ENCODE measurements at regions not wholly inside any gene's neighbourhood (a gene's known extent, or its start where the extent isn't known, plus 50 kb on each side); places are given as distances from the start of the nearest gene placed in this dataset.

GRCh38 chr14:34035177-34035933 lies 84.5 kb upstream of the EGLN3 start (continued):
- TF ChIP-seq ZFP82 (CRISPR knock-in tag; IDR thresholded peaks at IDR 0.05; ENCODE audit: borderline replicate concordance) (peak; percentile 86), MIER2 (CRISPR knock-in tag; IDR thresholded peaks at IDR 0.05) (peak; percentile 74; the same call in 1 of the 2 replicates), ZNF432 (CRISPR knock-in tag; IDR thresholded peaks at IDR 0.05; ENCODE audit: borderline replicate concordance) (no peak), ZNF335 (CRISPR knock-in tag; IDR thresholded peaks at IDR 0.05) (peak; percentile 81), ZNF441 (CRISPR knock-in tag; IDR thresholded peaks at IDR 0.05; ENCODE audit: borderline replicate concordance) (no peak; the same call in 1 of the 2 replicates), CENPX (CRISPR knock-in tag; IDR thresholded peaks at IDR 0.05) (no peak), MAF1 (CRISPR knock-in tag; IDR thresholded peaks at IDR 0.05; ENCODE audit: borderline replicate concordance) (no peak), SMC3 (IDR thresholded peaks at IDR 0.05; ENCODE audit: low read length) (peak; percentile 35; the same call in 1 of the 2 replicates), TFE3 (CRISPR knock-in tag; IDR thresholded peaks at IDR 0.05) (peak; percentile 76), SNRNP70 (IDR thresholded peaks at IDR 0.05; ENCODE audit: low read depth, low read length) (no peak), ZNF605 (CRISPR knock-in tag; IDR thresholded peaks at IDR 0.05) (peak; percentile 95), CSRNP1 (CRISPR knock-in tag; IDR thresholded peaks at IDR 0.05) (peak; percentile 70), JDP2 (CRISPR knock-in tag; IDR thresholded peaks at IDR 0.05; ENCODE audit: borderline replicate concordance) (no peak; the same call in 1 of the 2 replicates), CHD2 (IDR thresholded peaks at IDR 0.05; ENCODE audit: low read depth, low read length) (no peak), ZSCAN20 (CRISPR knock-in tag; IDR thresholded peaks at IDR 0.05; ENCODE audit: borderline replicate concordance) (no peak; the same call in 1 of the 2 replicates), SIN3B (IDR thresholded peaks at IDR 0.05; ENCODE audit: low read length) (0 out of 2 replicates have a peak, but pooled peaks have one; percentile 16)
- TF ChIP-seq, protein P1, sequence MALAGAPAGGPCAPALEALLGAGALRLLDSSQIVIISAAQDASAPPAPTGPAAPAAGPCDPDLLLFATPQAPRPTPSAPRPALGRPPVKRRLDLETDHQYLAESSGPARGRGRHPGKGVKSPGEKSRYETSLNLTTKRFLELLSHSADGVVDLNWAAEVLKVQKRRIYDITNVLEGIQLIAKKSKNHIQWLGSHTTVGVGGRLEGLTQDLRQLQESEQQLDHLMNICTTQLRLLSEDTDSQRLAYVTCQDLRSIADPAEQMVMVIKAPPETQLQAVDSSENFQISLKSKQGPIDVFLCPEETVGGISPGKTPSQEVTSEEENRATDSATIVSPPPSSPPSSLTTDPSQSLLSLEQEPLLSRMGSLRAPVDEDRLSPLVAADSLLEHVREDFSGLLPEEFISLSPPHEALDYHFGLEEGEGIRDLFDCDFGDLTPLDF (CRISPR knock-in tag; IDR thresholded peaks at IDR 0.05) = 0 out of 2 replicates have a peak, but pooled peaks have one; percentile 53
- TF ChIP-seq, protein P2, sequence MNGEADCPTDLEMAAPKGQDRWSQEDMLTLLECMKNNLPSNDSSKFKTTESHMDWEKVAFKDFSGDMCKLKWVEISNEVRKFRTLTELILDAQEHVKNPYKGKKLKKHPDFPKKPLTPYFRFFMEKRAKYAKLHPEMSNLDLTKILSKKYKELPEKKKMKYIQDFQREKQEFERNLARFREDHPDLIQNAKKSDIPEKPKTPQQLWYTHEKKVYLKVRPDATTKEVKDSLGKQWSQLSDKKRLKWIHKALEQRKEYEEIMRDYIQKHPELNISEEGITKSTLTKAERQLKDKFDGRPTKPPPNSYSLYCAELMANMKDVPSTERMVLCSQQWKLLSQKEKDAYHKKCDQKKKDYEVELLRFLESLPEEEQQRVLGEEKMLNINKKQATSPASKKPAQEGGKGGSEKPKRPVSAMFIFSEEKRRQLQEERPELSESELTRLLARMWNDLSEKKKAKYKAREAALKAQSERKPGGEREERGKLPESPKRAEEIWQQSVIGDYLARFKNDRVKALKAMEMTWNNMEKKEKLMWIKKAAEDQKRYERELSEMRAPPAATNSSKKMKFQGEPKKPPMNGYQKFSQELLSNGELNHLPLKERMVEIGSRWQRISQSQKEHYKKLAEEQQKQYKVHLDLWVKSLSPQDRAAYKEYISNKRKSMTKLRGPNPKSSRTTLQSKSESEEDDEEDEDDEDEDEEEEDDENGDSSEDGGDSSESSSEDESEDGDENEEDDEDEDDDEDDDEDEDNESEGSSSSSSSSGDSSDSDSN (CRISPR knock-in tag; IDR thresholded peaks at IDR 0.05) = peak; percentile 73
- TF ChIP-seq, protein P3, sequence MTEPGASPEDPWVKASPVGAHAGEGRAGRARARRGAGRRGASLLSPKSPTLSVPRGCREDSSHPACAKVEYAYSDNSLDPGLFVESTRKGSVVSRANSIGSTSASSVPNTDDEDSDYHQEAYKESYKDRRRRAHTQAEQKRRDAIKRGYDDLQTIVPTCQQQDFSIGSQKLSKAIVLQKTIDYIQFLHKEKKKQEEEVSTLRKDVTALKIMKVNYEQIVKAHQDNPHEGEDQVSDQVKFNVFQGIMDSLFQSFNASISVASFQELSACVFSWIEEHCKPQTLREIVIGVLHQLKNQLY (CRISPR knock-in tag; IDR thresholded peaks at IDR 0.05) = peak; percentile 84
- TF ChIP-seq, protein P4, sequence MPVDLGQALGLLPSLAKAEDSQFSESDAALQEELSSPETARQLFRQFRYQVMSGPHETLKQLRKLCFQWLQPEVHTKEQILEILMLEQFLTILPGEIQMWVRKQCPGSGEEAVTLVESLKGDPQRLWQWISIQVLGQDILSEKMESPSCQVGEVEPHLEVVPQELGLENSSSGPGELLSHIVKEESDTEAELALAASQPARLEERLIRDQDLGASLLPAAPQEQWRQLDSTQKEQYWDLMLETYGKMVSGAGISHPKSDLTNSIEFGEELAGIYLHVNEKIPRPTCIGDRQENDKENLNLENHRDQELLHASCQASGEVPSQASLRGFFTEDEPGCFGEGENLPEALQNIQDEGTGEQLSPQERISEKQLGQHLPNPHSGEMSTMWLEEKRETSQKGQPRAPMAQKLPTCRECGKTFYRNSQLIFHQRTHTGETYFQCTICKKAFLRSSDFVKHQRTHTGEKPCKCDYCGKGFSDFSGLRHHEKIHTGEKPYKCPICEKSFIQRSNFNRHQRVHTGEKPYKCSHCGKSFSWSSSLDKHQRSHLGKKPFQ (CRISPR knock-in tag; IDR thresholded peaks at IDR 0.05; ENCODE audit: insufficient replicate concordance) = peak; percentile 86

All from HepG2 (cell line).